Gastroesophageal sphincter (tissue), 4 donors: ENCODE measurements at regions not wholly inside any gene's neighbourhood (a gene's known extent, or its start where the extent isn't known, plus 50 kb on each side); places are given as distances from the start of the nearest gene placed in this dataset.

ENCODE experiments used
- ATAC-seq: fragments of 150-250 bp; one replicate; pipeline ENCODE4 v1.9.1; 2016; ENCODE audit warnings: mild to moderate bottlenecking, moderate library complexity
- H3K27ac ChIP-seq, 4 donors: fragments of 200-600 bp; sonication (generic) in 3 of 4; 1 replicate in 3 of 4; 2 replicates in 1 of 4; pipeline ENCODE4 v1.5.1; 2016 to 2019
- H3K27me3 ChIP-seq: fragments of 200-600 bp; sonication (generic); one replicate; pipeline ENCODE4 v1.5.1; 2019
- H3K36me3 ChIP-seq, 2 donors: fragments of 200-600 bp; sonication (generic); one replicate each; pipeline ENCODE4 v1.5.1; 2019; ENCODE audit warnings: control low read depth in 1 of 2
- H3K4me1 ChIP-seq, 3 donors: fragments of 200-600 bp; sonication (generic); 1 replicate in 2 of 3; 2 replicates in 1 of 3; pipeline ENCODE4 v1.5.1; 2016 to 2019; ENCODE audit warnings: control low read depth in 2 of 3
- H3K4me3 ChIP-seq, 2 donors: fragments of 200-600 bp; sonication (generic); one replicate each; pipeline ENCODE4 v1.5.1; 2019; ENCODE audit warnings: mild to moderate bottlenecking in 1 of 2, moderate library complexity in 1 of 2
- H3K9me3 ChIP-seq, 3 donors: fragments of 200-600 bp; sonication (generic); one replicate each; pipeline ENCODE4 v1.5.1; 2017 to 2019; ENCODE audit warnings: control low read depth in 2 of 3
- CTCF ChIP-seq, 4 experiments: fragments of 200-600 bp in 2 of 4; fragments of 450-650 bp in 2 of 4; sonication (generic) in 1 of 4; IDR thresholded peaks; one replicate each; pipeline ENCODE4 v1.5.1; 2017 to 2019; ENCODE audit warnings: antibody characterized with exemption in 4 of 4, mild to moderate bottlenecking in 2 of 4, moderate library complexity in 2 of 4
- EP300 ChIP-seq: sonication (generic); formaldehyde crosslinking; IDR thresholded peaks from one replicate; pipeline ENCODE4 v1.6.1; 2017; ENCODE audit warnings: antibody characterized with exemption, mild to moderate bottlenecking
- POLR2A ChIP-seq, 2 donors: fragments of 450-650 bp; IDR thresholded peaks; one replicate each; pipeline ENCODE4 v1.6.1; 2017; ENCODE audit warnings: antibody characterized with exemption in 2 of 2, mild to moderate bottlenecking in 2 of 2, moderate library complexity in 1 of 2
- POLR2AphosphoS5 ChIP-seq: sonication (generic); formaldehyde crosslinking; IDR thresholded peaks from one replicate; pipeline ENCODE4 v1.6.1; 2017; ENCODE audit warnings: antibody characterized with exemption
- WGBS, 2 donors: methylation state at CpG; one replicate each; pipeline ENCODE4 v1.1.5; 2018; ENCODE audit warnings: low coverage in 1 of 2; 5-methylcytosine and 5-hydroxymethylcytosine counted together

- no peaks in the 10 kb centered on the region for H3K4me1 ChIP-seq
- H3K4me3 ChIP-seq = no peak overlapping the region
- 92 to 100% methylated on average over 1 to 10 of the region's 16 CpGs for WGBS, 2 donors
- H3K9me3 ChIP-seq = no peaks in the 10 kb centered on the region
- no peaks in the 10 kb centered on the region for H3K36me3 ChIP-seq
- H3K27me3 ChIP-seq = peaks cover 14% of the 10 kb centered on the region
- H3K27ac ChIP-seq = no peak overlapping the region
- TF ChIP-seq EP300 (no peak), POLR2A (IDR thresholded peaks at IDR 0.05) (no peak), POLR2AphosphoS5 (no peak), CTCF (IDR thresholded peaks at IDR 0.05) (no peak)
- no peak for ATAC-seq
Observed at GRCh38 chr10:128823201-128823600, 643.8 kb upstream of the MGMT start.

- H3K27me3 ChIP-seq = peaks cover 14% of the 10 kb centered on the region
- WGBS, 2 donors = 51 to 64% methylated on average over 3 to 6 of the region's 6 CpGs
- H3K4me1 ChIP-seq = no peaks in the 10 kb centered on the region
- H3K4me3 ChIP-seq = no peak overlapping the region
- no peaks in the 10 kb centered on the region for H3K36me3 ChIP-seq
- no peak for ATAC-seq
- no peak overlapping the region for H3K27ac ChIP-seq
- TF ChIP-seq EP300 (no peak), POLR2AphosphoS5 (no peak), POLR2A (IDR thresholded peaks at IDR 0.05) (no peak), CTCF (IDR thresholded peaks at IDR 0.05) (no peak)
- no peaks in the 10 kb centered on the region for H3K9me3 ChIP-seq
Observed at GRCh38 chr10:128825626-128826025, 641.4 kb upstream of the MGMT start.

- Histone ChIP-seq H3K36me3 (no peaks in the 10 kb centered on the region), H3K27ac (no peak overlapping the region), H3K9me3 (no peaks in the 10 kb centered on the region), H3K4me1 (no peaks in the 10 kb centered on the region), H3K4me3 (no peak overlapping the region), H3K27me3 (no peaks in the 10 kb centered on the region)
- TF ChIP-seq POLR2A (IDR thresholded peaks at IDR 0.05) = no peak
- no peak for TF ChIP-seq POLR2AphosphoS5
- TF ChIP-seq CTCF (IDR thresholded peaks at IDR 0.05) = no peak
- no peak for TF ChIP-seq EP300
- 45 to 65% methylated on average over 5 of the region's 5 CpGs for WGBS, 2 donors
- no peak for ATAC-seq
Observed at GRCh38 chr10:128833671-128834070, 633.4 kb upstream of the MGMT start.

- ATAC-seq = no peak
- H3K9me3 ChIP-seq = no peaks in the 10 kb centered on the region
- H3K27me3 ChIP-seq = no peaks in the 10 kb centered on the region
- H3K36me3 ChIP-seq = no peaks in the 10 kb centered on the region
- TF ChIP-seq POLR2A (IDR thresholded peaks at IDR 0.05) (no peak), POLR2AphosphoS5 (no peak), CTCF (IDR thresholded peaks at IDR 0.05) (no peak), EP300 (no peak)
- WGBS, 2 donors = 75% methylated on average over 4 of the region's 5 CpGs; no CpG with 5 or more reads in 1 of the 2 donors
- H3K4me3 ChIP-seq = no peak overlapping the region
- no peaks in the 10 kb centered on the region for H3K4me1 ChIP-seq
- no peak overlapping the region for H3K27ac ChIP-seq
Observed at GRCh38 chr10:128835361-128835760, 631.7 kb upstream of the MGMT start.

- TF ChIP-seq POLR2AphosphoS5 (no peak), CTCF (IDR thresholded peaks at IDR 0.05) (no peak), EP300 (no peak), POLR2A (IDR thresholded peaks at IDR 0.05) (no peak)
- H3K9me3 ChIP-seq = no peaks in the 10 kb centered on the region
- 75% methylated on average over 2 of the region's 2 CpGs; no CpG with 5 or more reads in 1 of the 2 donors for WGBS, 2 donors
- H3K36me3 ChIP-seq = no peaks in the 10 kb centered on the region
- H3K27ac ChIP-seq = no peak overlapping the region
- no peaks in the 10 kb centered on the region for H3K4me1 ChIP-seq
- no peak overlapping the region for H3K4me3 ChIP-seq
- no peaks in the 10 kb centered on the region for H3K27me3 ChIP-seq
- ATAC-seq = no peak
Observed at GRCh38 chr10:128837478-128837877, 629.6 kb upstream of the MGMT start.
